ENCODE measurements at regions not wholly inside any gene's neighbourhood (a gene's known extent, or its start where the extent isn't known, plus 50 kb on each side); places are given as distances from the start of the nearest gene placed in this dataset.

DNA sequence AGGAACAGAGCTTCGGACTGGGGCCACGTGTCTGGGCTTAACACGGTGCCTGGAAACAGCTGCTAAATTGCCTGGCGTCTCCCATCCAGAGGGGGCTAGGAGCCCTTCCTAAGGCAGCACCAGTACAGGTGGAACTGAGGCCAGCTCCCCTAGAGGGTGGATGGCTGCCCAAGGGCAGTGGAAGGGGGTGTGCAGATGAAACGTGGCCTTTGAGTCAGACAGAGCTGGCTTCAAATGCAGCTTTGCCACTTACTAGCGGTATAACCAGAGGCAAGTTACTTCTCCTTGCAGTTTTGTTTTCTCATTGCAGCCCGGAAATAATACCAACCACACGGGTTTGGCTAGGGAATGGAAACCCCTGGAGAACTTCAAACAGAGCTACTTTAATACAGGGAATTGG lies 59.3 kb upstream of the SLC24A4 start:
- Histone ChIP-seq H3K36me3 (no peaks in the 10 kb centered on the region), H3K4me3 (no peak overlapping the region), H3K9me3 (ENCODE audit: low read depth) (no peaks in the 10 kb centered on the region), H3K27me3 (no peaks in the 10 kb centered on the region), H3K27ac (no peak overlapping the region), H3K4me1 (ENCODE audit: low read depth) (no peaks in the 10 kb centered on the region)
- TF ChIP-seq, protein P1, sequence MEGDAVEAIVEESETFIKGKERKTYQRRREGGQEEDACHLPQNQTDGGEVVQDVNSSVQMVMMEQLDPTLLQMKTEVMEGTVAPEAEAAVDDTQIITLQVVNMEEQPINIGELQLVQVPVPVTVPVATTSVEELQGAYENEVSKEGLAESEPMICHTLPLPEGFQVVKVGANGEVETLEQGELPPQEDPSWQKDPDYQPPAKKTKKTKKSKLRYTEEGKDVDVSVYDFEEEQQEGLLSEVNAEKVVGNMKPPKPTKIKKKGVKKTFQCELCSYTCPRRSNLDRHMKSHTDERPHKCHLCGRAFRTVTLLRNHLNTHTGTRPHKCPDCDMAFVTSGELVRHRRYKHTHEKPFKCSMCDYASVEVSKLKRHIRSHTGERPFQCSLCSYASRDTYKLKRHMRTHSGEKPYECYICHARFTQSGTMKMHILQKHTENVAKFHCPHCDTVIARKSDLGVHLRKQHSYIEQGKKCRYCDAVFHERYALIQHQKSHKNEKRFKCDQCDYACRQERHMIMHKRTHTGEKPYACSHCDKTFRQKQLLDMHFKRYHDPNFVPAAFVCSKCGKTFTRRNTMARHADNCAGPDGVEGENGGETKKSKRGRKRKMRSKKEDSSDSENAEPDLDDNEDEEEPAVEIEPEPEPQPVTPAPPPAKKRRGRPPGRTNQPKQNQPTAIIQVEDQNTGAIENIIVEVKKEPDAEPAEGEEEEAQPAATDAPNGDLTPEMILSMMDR (IDR thresholded peaks at IDR 0.05; ENCODE audit: low read depth, low read length) = no peak
- DNase-seq (ENCODE audit: low read depth in 1 of 2, low spot score in 1 of 2) = peak in 1 of 2 donors; percentile 2

GRCh38 chr14:92264195-92264594 lies 58.8 kb upstream of the SLC24A4 start:
- DNase-seq (ENCODE audit: low read depth in 1 of 2, low spot score in 1 of 2) = no peak
- no peaks in the 10 kb centered on the region for H3K27me3 ChIP-seq
- TF ChIP-seq, protein P1 (IDR thresholded peaks at IDR 0.05; ENCODE audit: low read depth, low read length) = no peak

DNA sequence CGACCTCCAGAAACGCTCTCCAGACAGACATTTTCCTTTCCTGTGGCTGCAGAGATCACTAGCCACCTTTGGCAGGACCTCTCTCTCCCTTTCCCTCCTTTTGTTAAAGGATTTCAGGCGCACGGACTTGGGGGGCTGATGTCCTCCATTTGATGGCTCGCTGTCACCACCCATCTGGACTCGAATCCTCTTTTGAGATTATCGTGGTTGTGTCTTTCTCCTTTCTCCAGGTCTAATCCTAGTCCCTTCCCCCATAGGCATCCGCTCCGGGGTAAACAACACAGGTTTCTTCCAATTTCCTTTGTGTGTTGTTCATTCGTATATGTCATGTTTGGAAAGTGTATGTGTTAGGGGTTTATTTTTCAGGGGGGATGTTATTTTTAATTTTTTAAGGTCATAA lies 56.7 kb upstream of the SLC24A4 start:
- H3K9me3 ChIP-seq (ENCODE audit: low read depth) = no peaks in the 10 kb centered on the region
- DNase-seq (ENCODE audit: low read depth in 1 of 2, low spot score in 1 of 2) = no peak
- no peaks in the 10 kb centered on the region for H3K27me3 ChIP-seq
- TF ChIP-seq, protein P1 (IDR thresholded peaks at IDR 0.05; ENCODE audit: low read depth, low read length) = no peak
- no peak overlapping the region for H3K27ac ChIP-seq
- no peaks in the 10 kb centered on the region for H3K36me3 ChIP-seq
- no peak overlapping the region for H3K4me3 ChIP-seq
- no peaks in the 10 kb centered on the region for H3K4me1 ChIP-seq (ENCODE audit: low read depth)

More at GRCh38 chr14:92264195-92264594, 58.8 kb upstream of the SLC24A4 start:
- Histone ChIP-seq H3K9me3 (ENCODE audit: low read depth) (no peaks in the 10 kb centered on the region), H3K4me1 (ENCODE audit: low read depth) (no peaks in the 10 kb centered on the region), H3K27ac (no peak overlapping the region), H3K4me3 (no peak overlapping the region), H3K36me3 (no peaks in the 10 kb centered on the region)
